Nephron progenitor cell (in vitro differentiated cells): ENCODE measurements at regions not wholly inside any gene's neighbourhood (a gene's known extent, or its start where the extent isn't known, plus 50 kb on each side); places are given as distances from the start of the nearest gene placed in this dataset.

Experiments
- DNase-seq: peaks from one replicate; pipeline ENCODE4 v3.0.0; 2021
- H3K27ac Mint-ChIP-seq: 2 replicates; pipeline ENCODE4 v1.8.0; 2021; ENCODE audit warnings: mild to moderate bottlenecking, moderate library complexity, mixed read lengths
- H3K27me3 Mint-ChIP-seq: 2 replicates; pipeline ENCODE4 v1.8.0; 2021; ENCODE audit warnings: mild to moderate bottlenecking, low read depth, mixed read lengths; ENCODE audit not compliant: poor library complexity
- H3K36me3 Mint-ChIP-seq: 2 replicates; pipeline ENCODE4 v1.8.0; 2021; ENCODE audit warnings: low read depth, mixed read lengths
- H3K4me1 Mint-ChIP-seq: 2 replicates; pipeline ENCODE4 v1.8.0; 2021; ENCODE audit warnings: mixed read lengths
- H3K4me3 Mint-ChIP-seq: 2 replicates; pipeline ENCODE4 v1.8.0; 2021; ENCODE audit warnings: mild to moderate bottlenecking, moderate library complexity, mixed read lengths
- H3K9me3 Mint-ChIP-seq: 2 replicates; pipeline ENCODE4 v1.8.0; 2021; ENCODE audit warnings: mild to moderate bottlenecking, moderate library complexity, mixed read lengths
- TF ChIP-seq, protein P1 (sequence below): fragments of 200-600 bp; sonication (generic); IDR thresholded peaks from 2 replicates; pipeline ENCODE4 v1.5.0; 2021; ENCODE audit warnings: antibody characterized with exemption

DNA sequence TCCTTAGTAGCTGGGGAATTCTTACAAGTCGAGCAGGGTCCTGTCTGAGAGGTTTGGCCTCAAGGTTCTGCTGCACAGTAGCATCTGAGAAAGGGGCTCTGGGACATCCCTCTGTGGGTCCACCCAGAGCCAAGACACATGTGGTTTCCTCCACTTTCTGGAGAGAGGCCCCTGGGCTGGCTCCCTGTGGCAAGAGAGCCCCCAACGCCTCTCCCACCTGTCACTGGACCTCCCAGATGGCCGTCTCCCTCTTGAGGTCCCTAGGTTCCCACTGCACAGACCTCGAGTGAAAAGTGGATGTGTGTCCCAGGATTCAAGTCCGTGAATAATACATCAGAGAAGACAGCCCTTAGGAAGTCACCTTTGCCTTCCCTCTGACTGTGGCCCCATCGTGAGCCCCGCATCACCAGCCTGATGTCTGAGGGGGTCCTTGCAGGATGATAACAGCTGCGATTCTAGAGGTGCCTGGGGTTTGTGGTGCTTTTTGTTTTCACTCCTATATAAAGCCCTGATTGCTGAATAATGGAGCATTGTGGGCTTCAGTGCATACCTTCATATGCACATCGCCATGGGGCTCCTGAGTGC lies 319.0 kb downstream of the GLRX3 start:
- Mint-ChIP-seq H3K4me1 (peaks cover 9% of the 10 kb centered on the region), H3K27ac (no peak overlapping the region), H3K36me3 (no peaks in the 10 kb centered on the region), H3K9me3 (no peaks in the 10 kb centered on the region), H3K27me3 (peaks cover 32% of the 10 kb centered on the region), H3K4me3 (no peak overlapping the region)
- DNase-seq, result no peak
- TF ChIP-seq, protein P1, sequence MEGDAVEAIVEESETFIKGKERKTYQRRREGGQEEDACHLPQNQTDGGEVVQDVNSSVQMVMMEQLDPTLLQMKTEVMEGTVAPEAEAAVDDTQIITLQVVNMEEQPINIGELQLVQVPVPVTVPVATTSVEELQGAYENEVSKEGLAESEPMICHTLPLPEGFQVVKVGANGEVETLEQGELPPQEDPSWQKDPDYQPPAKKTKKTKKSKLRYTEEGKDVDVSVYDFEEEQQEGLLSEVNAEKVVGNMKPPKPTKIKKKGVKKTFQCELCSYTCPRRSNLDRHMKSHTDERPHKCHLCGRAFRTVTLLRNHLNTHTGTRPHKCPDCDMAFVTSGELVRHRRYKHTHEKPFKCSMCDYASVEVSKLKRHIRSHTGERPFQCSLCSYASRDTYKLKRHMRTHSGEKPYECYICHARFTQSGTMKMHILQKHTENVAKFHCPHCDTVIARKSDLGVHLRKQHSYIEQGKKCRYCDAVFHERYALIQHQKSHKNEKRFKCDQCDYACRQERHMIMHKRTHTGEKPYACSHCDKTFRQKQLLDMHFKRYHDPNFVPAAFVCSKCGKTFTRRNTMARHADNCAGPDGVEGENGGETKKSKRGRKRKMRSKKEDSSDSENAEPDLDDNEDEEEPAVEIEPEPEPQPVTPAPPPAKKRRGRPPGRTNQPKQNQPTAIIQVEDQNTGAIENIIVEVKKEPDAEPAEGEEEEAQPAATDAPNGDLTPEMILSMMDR, result no peak

- H3K27me3 Mint-ChIP-seq, result peaks cover 30% of the 10 kb centered on the region
- no peaks in the 10 kb centered on the region for H3K9me3 Mint-ChIP-seq
- no peaks in the 10 kb centered on the region for H3K36me3 Mint-ChIP-seq
- no peak overlapping the region for H3K4me3 Mint-ChIP-seq
- H3K27ac Mint-ChIP-seq, result no peak overlapping the region
- peaks cover 9% of the 10 kb centered on the region for H3K4me1 Mint-ChIP-seq
- DNase-seq, result no peak
- TF ChIP-seq, protein P1, result no peak
These were observed 319.6 kb downstream of the GLRX3 start for GRCh38 chr10:130455791-130456190.

DNA sequence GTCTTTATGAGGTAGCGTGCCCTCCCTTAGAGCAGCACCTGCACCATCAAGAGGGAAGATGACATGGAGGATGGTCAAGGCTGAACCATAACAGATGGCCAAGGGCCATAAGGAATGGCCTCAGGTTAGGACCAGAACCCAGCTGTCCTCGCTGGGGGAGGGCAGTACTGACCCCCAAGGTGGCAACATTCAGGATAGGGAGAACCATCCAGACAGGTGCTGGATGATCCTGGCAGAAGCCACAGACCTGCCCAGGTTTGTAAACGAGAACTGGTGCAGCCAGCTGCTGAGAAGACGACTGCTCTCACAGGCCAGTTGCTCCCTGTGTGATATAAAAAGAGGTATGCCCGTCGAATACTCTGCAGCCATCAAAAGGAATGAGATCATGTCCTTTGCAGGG lies 320.4 kb downstream of the GLRX3 start:
- H3K27ac Mint-ChIP-seq, result no peak overlapping the region
- TF ChIP-seq, protein P1, result no peak
- no peaks in the 10 kb centered on the region for H3K9me3 Mint-ChIP-seq
- DNase-seq, result no peak
- H3K27me3 Mint-ChIP-seq, result peaks cover 24% of the 10 kb centered on the region
- H3K4me1 Mint-ChIP-seq, result peaks cover 9% of the 10 kb centered on the region
- no peak overlapping the region for H3K4me3 Mint-ChIP-seq
- no peaks in the 10 kb centered on the region for H3K36me3 Mint-ChIP-seq

DNA sequence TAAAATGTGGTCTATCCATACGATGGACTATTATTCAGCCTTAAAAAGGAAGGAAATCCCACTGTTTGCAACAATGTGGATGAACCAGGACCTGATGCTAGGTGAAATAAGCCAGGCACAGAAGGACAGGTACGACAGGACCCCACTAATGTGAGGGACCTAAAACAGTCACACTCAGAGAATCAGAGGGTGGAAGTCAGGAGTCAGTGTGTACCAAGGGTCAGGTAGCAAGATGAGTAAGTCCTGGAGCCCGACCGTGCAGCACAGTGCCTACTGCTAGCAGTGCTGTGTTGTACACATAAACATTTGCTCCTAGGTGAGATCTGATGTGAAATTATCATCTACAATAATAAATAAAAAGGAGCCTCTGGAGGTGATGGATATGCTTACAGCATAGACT lies 322.3 kb downstream of the GLRX3 start:
- Mint-ChIP-seq H3K27me3 (peaks cover 23% of the 10 kb centered on the region), H3K4me3 (no peak overlapping the region), H3K4me1 (no peaks in the 10 kb centered on the region), H3K27ac (no peak overlapping the region), H3K9me3 (no peaks in the 10 kb centered on the region), H3K36me3 (no peaks in the 10 kb centered on the region)
- DNase-seq, result no peak
- TF ChIP-seq, protein P1, result no peak

DNA sequence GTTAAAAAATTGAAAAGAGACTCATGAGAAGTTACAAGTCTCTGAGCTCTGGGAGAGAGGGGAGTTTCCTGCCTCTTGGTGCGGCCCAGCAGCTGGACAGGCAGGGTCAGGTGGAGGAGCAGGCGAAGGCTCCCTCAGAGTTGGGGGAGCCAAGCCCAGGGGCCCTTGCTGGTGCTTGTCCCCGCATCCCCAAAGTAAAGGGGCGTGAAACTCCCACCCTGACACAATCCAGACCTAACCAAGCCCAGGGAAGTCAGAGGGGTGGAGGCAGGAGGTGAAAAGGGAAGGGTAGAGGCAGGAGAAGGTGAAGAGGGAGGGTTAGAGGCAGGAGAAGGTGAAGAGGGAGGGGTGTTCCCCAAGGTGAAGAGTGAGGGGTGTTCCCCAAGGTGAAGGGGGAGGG lies 322.8 kb downstream of the GLRX3 start:
- TF ChIP-seq, protein P1, result no peak
- Mint-ChIP-seq H3K4me3 (no peak overlapping the region), H3K4me1 (no peaks in the 10 kb centered on the region), H3K27ac (no peak overlapping the region), H3K36me3 (no peaks in the 10 kb centered on the region), H3K9me3 (no peaks in the 10 kb centered on the region), H3K27me3 (peaks cover 24% of the 10 kb centered on the region)
- DNase-seq, result no peak

GRCh38 chr10:130459851-130460490 lies 323.8 kb downstream of the GLRX3 start:
- no peak for DNase-seq
- Mint-ChIP-seq H3K4me1 (no peaks in the 10 kb centered on the region), H3K36me3 (no peaks in the 10 kb centered on the region), H3K27me3 (peaks cover 21% of the 10 kb centered on the region), H3K27ac (no peak overlapping the region), H3K4me3 (no peak overlapping the region), H3K9me3 (no peaks in the 10 kb centered on the region)
- TF ChIP-seq, protein P1, result no peak
